ENCODE measurements at regions not wholly inside any gene's neighbourhood (a gene's known extent, or its start where the extent isn't known, plus 50 kb on each side); places are given as distances from the start of the nearest gene placed in this dataset.

- Histone ChIP-seq H3K9me3 (ENCODE audit: low read depth, low read length) (no peaks in the 10 kb centered on the region), H3K27me3 (ENCODE audit: insufficient read depth, low read length) (no peaks in the 10 kb centered on the region), H3K4me1 (ENCODE audit: insufficient read depth, low read length) (no peaks in the 10 kb centered on the region), H3K4me3 (ENCODE audit: low read length) (no peak overlapping the region)
Observed at GRCh38 chr13:111472559-111473460, 152.4 kb downstream of the TEX29 start.

- H3K9me3 ChIP-seq (ENCODE audit: low read depth, low read length): no peaks in the 10 kb centered on the region
- H3K27me3 ChIP-seq (ENCODE audit: insufficient read depth, low read length): no peaks in the 10 kb centered on the region
- H3K4me3 ChIP-seq (ENCODE audit: low read length): no peak overlapping the region
- no peaks in the 10 kb centered on the region for H3K4me1 ChIP-seq (ENCODE audit: insufficient read depth, low read length)
Observed at GRCh38 chr13:111474136-111475002, 153.9 kb downstream of the TEX29 start.

GRCh38 chr13:111475488-111475887, 155.0 kb downstream of the TEX29 start:
- no peak overlapping the region for H3K4me3 ChIP-seq (ENCODE audit: low read length)
- no peaks in the 10 kb centered on the region for H3K9me3 ChIP-seq (ENCODE audit: low read depth, low read length)
- no peaks in the 10 kb centered on the region for H3K4me1 ChIP-seq (ENCODE audit: insufficient read depth, low read length)
- no peaks in the 10 kb centered on the region for H3K27me3 ChIP-seq (ENCODE audit: insufficient read depth, low read length)

- Histone ChIP-seq H3K4me3 (ENCODE audit: low read length) (no peak overlapping the region), H3K27me3 (ENCODE audit: insufficient read depth, low read length) (no peaks in the 10 kb centered on the region), H3K4me1 (ENCODE audit: insufficient read depth, low read length) (no peaks in the 10 kb centered on the region), H3K9me3 (ENCODE audit: low read depth, low read length) (no peaks in the 10 kb centered on the region)
Observed at GRCh38 chr13:111476197-111476596, 155.8 kb downstream of the TEX29 start.

GRCh38 chr13:111479412-111479811, 159.0 kb downstream of the TEX29 start:
- Histone ChIP-seq H3K9me3 (ENCODE audit: low read depth, low read length) (no peaks in the 10 kb centered on the region), H3K4me3 (ENCODE audit: low read length) (no peak overlapping the region)

GRCh38 chr13:111480503-111480902, 160.1 kb downstream of the TEX29 start:
- H3K4me1 ChIP-seq (ENCODE audit: insufficient read depth, low read length): no peaks in the 10 kb centered on the region
- no peak overlapping the region for H3K4me3 ChIP-seq (ENCODE audit: low read length)
- no peaks in the 10 kb centered on the region for H3K27me3 ChIP-seq (ENCODE audit: insufficient read depth, low read length)
- H3K9me3 ChIP-seq (ENCODE audit: low read depth, low read length): no peaks in the 10 kb centered on the region

More at GRCh38 chr13:111479412-111479811, 159.0 kb downstream of the TEX29 start:
- no peaks in the 10 kb centered on the region for H3K4me1 ChIP-seq (ENCODE audit: insufficient read depth, low read length)
- H3K27me3 ChIP-seq (ENCODE audit: insufficient read depth, low read length): no peaks in the 10 kb centered on the region

- no peaks in the 10 kb centered on the region for H3K27me3 ChIP-seq (ENCODE audit: insufficient read depth, low read length)
- no peaks in the 10 kb centered on the region for H3K4me1 ChIP-seq (ENCODE audit: insufficient read depth, low read length)
- no peaks in the 10 kb centered on the region for H3K9me3 ChIP-seq (ENCODE audit: low read depth, low read length)
- no peak overlapping the region for H3K4me3 ChIP-seq (ENCODE audit: low read length)
Observed at GRCh38 chr13:111480976-111481375, 160.5 kb downstream of the TEX29 start.

- Histone ChIP-seq H3K4me3 (ENCODE audit: low read length) (no peak overlapping the region), H3K27me3 (ENCODE audit: insufficient read depth, low read length) (no peaks in the 10 kb centered on the region), H3K4me1 (ENCODE audit: insufficient read depth, low read length) (no peaks in the 10 kb centered on the region), H3K9me3 (ENCODE audit: low read depth, low read length) (peaks cover 4% of the 10 kb centered on the region)
Observed at GRCh38 chr13:111482126-111482525, 161.7 kb downstream of the TEX29 start.

GRCh38 chr13:111482806-111483620, 162.6 kb downstream of the TEX29 start:
- Histone ChIP-seq H3K4me3 (ENCODE audit: low read length) (no peak overlapping the region), H3K27me3 (ENCODE audit: insufficient read depth, low read length) (no peaks in the 10 kb centered on the region), H3K4me1 (ENCODE audit: insufficient read depth, low read length) (no peaks in the 10 kb centered on the region), H3K9me3 (ENCODE audit: low read depth, low read length) (peaks cover 6% of the 10 kb centered on the region)

GRCh38 chr13:111483621-111483987, 163.2 kb downstream of the TEX29 start:
- Histone ChIP-seq H3K9me3 (ENCODE audit: low read depth, low read length) (peaks cover 6% of the 10 kb centered on the region), H3K4me1 (ENCODE audit: insufficient read depth, low read length) (no peaks in the 10 kb centered on the region), H3K27me3 (ENCODE audit: insufficient read depth, low read length) (no peaks in the 10 kb centered on the region), H3K4me3 (ENCODE audit: low read length) (no peak overlapping the region)

GRCh38 chr13:111484141-111484925, 163.9 kb downstream of the TEX29 start:
- Histone ChIP-seq H3K27me3 (ENCODE audit: insufficient read depth, low read length) (no peaks in the 10 kb centered on the region), H3K4me3 (ENCODE audit: low read length) (no peak overlapping the region)

GRCh38 chr13:111484959-111485358, 164.5 kb downstream of the TEX29 start:
- Histone ChIP-seq H3K27me3 (ENCODE audit: insufficient read depth, low read length) (no peaks in the 10 kb centered on the region), H3K4me1 (ENCODE audit: insufficient read depth, low read length) (no peaks in the 10 kb centered on the region), H3K9me3 (ENCODE audit: low read depth, low read length) (peaks cover 6% of the 10 kb centered on the region), H3K4me3 (ENCODE audit: low read length) (no peak overlapping the region)

More at GRCh38 chr13:111484141-111484925, 163.9 kb downstream of the TEX29 start:
- Histone ChIP-seq H3K9me3 (ENCODE audit: low read depth, low read length) (peaks cover 6% of the 10 kb centered on the region), H3K4me1 (ENCODE audit: insufficient read depth, low read length) (no peaks in the 10 kb centered on the region)

- H3K27me3 ChIP-seq (ENCODE audit: insufficient read depth, low read length): no peaks in the 10 kb centered on the region
- H3K4me1 ChIP-seq (ENCODE audit: insufficient read depth, low read length): no peaks in the 10 kb centered on the region
- no peak overlapping the region for H3K4me3 ChIP-seq (ENCODE audit: low read length)
- H3K9me3 ChIP-seq (ENCODE audit: low read depth, low read length): peaks cover 6% of the 10 kb centered on the region
Observed at GRCh38 chr13:111485491-111486250, 165.2 kb downstream of the TEX29 start.

All from mononuclear cell (primary cell).